NB4 (cell line): ENCODE measurements at regions not wholly inside any gene's neighbourhood (a gene's known extent, or its start where the extent isn't known, plus 50 kb on each side); places are given as distances from the start of the nearest gene placed in this dataset.

Experiments used
- MYC ChIP-seq: IDR thresholded peaks from 2 replicates; pipeline ENCODE4 v1.6.1; 2011; ENCODE audit warnings: low read depth, low read length
- POLR2A ChIP-seq: IDR thresholded peaks from 2 replicates; pipeline ENCODE4 v1.6.1; 2011; ENCODE audit warnings: mild to moderate bottlenecking; ENCODE audit not compliant: insufficient read length; ENCODE audit errors: extremely low read depth
- TF ChIP-seq, protein P1 (sequence below): IDR thresholded peaks from one replicate; pipeline ENCODE4 v1.5.1; 2012; ENCODE audit warnings: low read depth, low read length

GRCh38 chr2:236872015-236872414 lies 213.7 kb upstream of the COPS8 start:
- TF ChIP-seq POLR2A, result no peak
- TF ChIP-seq, protein P1, sequence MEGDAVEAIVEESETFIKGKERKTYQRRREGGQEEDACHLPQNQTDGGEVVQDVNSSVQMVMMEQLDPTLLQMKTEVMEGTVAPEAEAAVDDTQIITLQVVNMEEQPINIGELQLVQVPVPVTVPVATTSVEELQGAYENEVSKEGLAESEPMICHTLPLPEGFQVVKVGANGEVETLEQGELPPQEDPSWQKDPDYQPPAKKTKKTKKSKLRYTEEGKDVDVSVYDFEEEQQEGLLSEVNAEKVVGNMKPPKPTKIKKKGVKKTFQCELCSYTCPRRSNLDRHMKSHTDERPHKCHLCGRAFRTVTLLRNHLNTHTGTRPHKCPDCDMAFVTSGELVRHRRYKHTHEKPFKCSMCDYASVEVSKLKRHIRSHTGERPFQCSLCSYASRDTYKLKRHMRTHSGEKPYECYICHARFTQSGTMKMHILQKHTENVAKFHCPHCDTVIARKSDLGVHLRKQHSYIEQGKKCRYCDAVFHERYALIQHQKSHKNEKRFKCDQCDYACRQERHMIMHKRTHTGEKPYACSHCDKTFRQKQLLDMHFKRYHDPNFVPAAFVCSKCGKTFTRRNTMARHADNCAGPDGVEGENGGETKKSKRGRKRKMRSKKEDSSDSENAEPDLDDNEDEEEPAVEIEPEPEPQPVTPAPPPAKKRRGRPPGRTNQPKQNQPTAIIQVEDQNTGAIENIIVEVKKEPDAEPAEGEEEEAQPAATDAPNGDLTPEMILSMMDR, result no peak
- TF ChIP-seq MYC, result no peak
